H1 (cell line): ENCODE measurements at regions not wholly inside any gene's neighbourhood (a gene's known extent, or its start where the extent isn't known, plus 50 kb on each side); places are given as distances from the start of the nearest gene placed in this dataset.

ENCODE experiments used
- CEBPB ChIP-seq: IDR thresholded peaks from 2 replicates; pipeline ENCODE4 v1.6.1; 2012; ENCODE audit warnings: low read depth, low read length
- FOSL1 ChIP-seq: IDR thresholded peaks from 2 replicates; pipeline ENCODE4 v1.6.1; 2011; ENCODE audit warnings: mild to moderate bottlenecking, low read depth, low read length, moderate library complexity; ENCODE audit not compliant: insufficient read depth
- HDAC2 ChIP-seq, 2 experiments: fragments of 300-600 bp in 1 of 2; sonication (generic) in 1 of 2; IDR thresholded peaks; 2 replicates each; pipeline ENCODE4 v1.6.1; 2011 to 2012; ENCODE audit warnings: low read depth in 2 of 2, low read length in 2 of 2, mild to moderate bottlenecking in 2 of 2, moderate library complexity in 2 of 2, borderline replicate concordance in 1 of 2, inconsistent platforms in 1 of 2
- NANOG ChIP-seq: IDR thresholded peaks from 2 replicates; pipeline ENCODE4 v1.6.1; 2011; ENCODE audit warnings: low read length, low read depth, mild to moderate bottlenecking, inconsistent platforms; ENCODE audit not compliant: insufficient read depth, poor library complexity, severe bottlenecking
- SAP30 ChIP-seq: fragments of 300-600 bp; sonication (generic); IDR thresholded peaks from 2 replicates; pipeline ENCODE4 v1.7.1; 2012; ENCODE audit warnings: low read length, moderate library complexity, mild to moderate bottlenecking, inconsistent platforms; ENCODE audit not compliant: insufficient read depth, insufficient replicate concordance
- TF ChIP-seq, protein P1 (sequence below), 3 experiments: IDR thresholded peaks; 1 replicate in 2 of 3; 2 replicates in 1 of 3; pipeline versions ENCODE4 v1.5.1 to v1.6.1; 2011; ENCODE audit warnings: low read length in 3 of 3, mild to moderate bottlenecking in 3 of 3, inconsistent platforms in 2 of 3, low read depth in 1 of 3, moderate library complexity in 1 of 3; ENCODE audit not compliant: insufficient read depth in 1 of 3; ENCODE audit errors: control extremely low read depth in 1 of 3
- TF ChIP-seq, protein P2 (sequence below): IDR thresholded peaks from 2 replicates; pipeline ENCODE4 v1.6.1; 2012; ENCODE audit warnings: inconsistent platforms
- TF ChIP-seq, protein P3 (sequence below): IDR thresholded peaks from 2 replicates; pipeline ENCODE4 v1.6.1; 2012; ENCODE audit warnings: low read length, inconsistent platforms

DNA sequence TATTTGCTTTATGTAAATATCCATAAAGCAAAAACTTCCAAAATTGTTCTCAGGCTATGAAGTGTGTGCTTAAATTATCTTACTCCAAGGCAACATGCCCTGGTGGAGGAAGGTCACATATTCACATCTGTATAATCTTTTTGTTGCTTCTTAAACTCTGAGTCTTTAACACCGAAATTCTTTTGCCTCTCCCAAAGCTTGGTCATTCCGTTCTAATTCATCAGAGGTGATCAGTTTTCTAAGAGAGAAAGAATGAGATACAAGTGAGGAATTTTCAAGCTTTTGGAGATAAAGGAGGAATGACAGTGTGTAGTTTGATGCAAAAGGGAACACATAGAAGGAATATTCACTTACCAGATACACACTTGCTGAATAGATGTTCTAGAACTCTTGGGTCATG, 561.7 kb downstream of the LTN1 start:
- TF ChIP-seq, protein P1, sequence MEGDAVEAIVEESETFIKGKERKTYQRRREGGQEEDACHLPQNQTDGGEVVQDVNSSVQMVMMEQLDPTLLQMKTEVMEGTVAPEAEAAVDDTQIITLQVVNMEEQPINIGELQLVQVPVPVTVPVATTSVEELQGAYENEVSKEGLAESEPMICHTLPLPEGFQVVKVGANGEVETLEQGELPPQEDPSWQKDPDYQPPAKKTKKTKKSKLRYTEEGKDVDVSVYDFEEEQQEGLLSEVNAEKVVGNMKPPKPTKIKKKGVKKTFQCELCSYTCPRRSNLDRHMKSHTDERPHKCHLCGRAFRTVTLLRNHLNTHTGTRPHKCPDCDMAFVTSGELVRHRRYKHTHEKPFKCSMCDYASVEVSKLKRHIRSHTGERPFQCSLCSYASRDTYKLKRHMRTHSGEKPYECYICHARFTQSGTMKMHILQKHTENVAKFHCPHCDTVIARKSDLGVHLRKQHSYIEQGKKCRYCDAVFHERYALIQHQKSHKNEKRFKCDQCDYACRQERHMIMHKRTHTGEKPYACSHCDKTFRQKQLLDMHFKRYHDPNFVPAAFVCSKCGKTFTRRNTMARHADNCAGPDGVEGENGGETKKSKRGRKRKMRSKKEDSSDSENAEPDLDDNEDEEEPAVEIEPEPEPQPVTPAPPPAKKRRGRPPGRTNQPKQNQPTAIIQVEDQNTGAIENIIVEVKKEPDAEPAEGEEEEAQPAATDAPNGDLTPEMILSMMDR (IDR thresholded peaks at IDR 0.05; ENCODE audit: control extremely low read depth in 1 of 3, insufficient read depth in 1 of 3, low read depth in 1 of 3, low read length in 3 of 3) = no peak
- TF ChIP-seq NANOG (no peak), CEBPB (no peak), HDAC2 (IDR thresholded peaks at IDR 0.05; ENCODE audit: borderline replicate concordance in 1 of 2, low read depth in 2 of 2, low read length in 2 of 2) (no peak), SAP30 (no peak), FOSL1 (no peak)
- TF ChIP-seq, protein P2, sequence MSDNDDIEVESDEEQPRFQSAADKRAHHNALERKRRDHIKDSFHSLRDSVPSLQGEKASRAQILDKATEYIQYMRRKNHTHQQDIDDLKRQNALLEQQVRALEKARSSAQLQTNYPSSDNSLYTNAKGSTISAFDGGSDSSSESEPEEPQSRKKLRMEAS = no peak
- TF ChIP-seq, protein P3, sequence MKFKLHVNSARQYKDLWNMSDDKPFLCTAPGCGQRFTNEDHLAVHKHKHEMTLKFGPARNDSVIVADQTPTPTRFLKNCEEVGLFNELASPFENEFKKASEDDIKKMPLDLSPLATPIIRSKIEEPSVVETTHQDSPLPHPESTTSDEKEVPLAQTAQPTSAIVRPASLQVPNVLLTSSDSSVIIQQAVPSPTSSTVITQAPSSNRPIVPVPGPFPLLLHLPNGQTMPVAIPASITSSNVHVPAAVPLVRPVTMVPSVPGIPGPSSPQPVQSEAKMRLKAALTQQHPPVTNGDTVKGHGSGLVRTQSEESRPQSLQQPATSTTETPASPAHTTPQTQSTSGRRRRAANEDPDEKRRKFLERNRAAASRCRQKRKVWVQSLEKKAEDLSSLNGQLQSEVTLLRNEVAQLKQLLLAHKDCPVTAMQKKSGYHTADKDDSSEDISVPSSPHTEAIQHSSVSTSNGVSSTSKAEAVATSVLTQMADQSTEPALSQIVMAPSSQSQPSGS = no peak
